SK-N-SH treated with all-trans-retinoic acid at 6 μM for 48 hours (cell line): ENCODE measurements at regions not wholly inside any gene's neighbourhood (a gene's known extent, or its start where the extent isn't known, plus 50 kb on each side); places are given as distances from the start of the nearest gene placed in this dataset.

Experiments
- ARNTL ChIP-seq: fragments of 450-650 bp; formaldehyde crosslinking; IDR thresholded peaks from 2 replicates; pipeline ENCODE4 v1.5.0; 2020; ENCODE audit warnings: low read depth, mild to moderate bottlenecking, moderate library complexity, borderline replicate concordance
- BACH2 ChIP-seq: fragments of 250-450 bp; sonication (Bioruptor Pico); IDR thresholded peaks from 2 replicates; pipeline ENCODE4 v1.9.0; 2021; ENCODE audit warnings: mild to moderate bottlenecking, borderline replicate concordance
- CSDC2 ChIP-seq: fragments of 250-450 bp; sonication (Bioruptor Pico); IDR thresholded peaks from 2 replicates; pipeline ENCODE4 v1.5.0; 2020; ENCODE audit warnings: mild to moderate bottlenecking, moderate library complexity
- PPARA ChIP-seq: fragments of 250-450 bp; sonication (Bioruptor Pico); IDR thresholded peaks from 2 replicates; pipeline ENCODE4 v1.5.0; 2020; ENCODE audit warnings: mild to moderate bottlenecking, borderline replicate concordance
- RARB ChIP-seq: fragments of 250-450 bp; sonication (Bioruptor Pico); IDR thresholded peaks from 2 replicates; pipeline ENCODE4 v1.8.0; 2021; ENCODE audit warnings: mild to moderate bottlenecking, moderate library complexity
- TOX ChIP-seq: fragments of 250-450 bp; sonication (Bioruptor Pico); IDR thresholded peaks from 2 replicates; pipeline ENCODE4 v1.8.0; 2021; ENCODE audit warnings: mild to moderate bottlenecking, moderate library complexity, borderline replicate concordance
- ZFP30 ChIP-seq: fragments of 450-650 bp; formaldehyde crosslinking; IDR thresholded peaks from 2 replicates; pipeline ENCODE4 v1.5.0; 2022; ENCODE audit warnings: mild to moderate bottlenecking, moderate library complexity
- TF ChIP-seq, protein P1 (sequence below): fragments of 250-450 bp; sonication (Bioruptor Pico); IDR thresholded peaks from 2 replicates; pipeline ENCODE4 v1.5.1; 2021; ENCODE audit warnings: mild to moderate bottlenecking, moderate library complexity
- TF ChIP-seq, protein P2 (sequence below): fragments of 250-450 bp; sonication (Bioruptor Pico); IDR thresholded peaks from 2 replicates; pipeline ENCODE4 v1.5.1; 2020; ENCODE audit warnings: low read depth, mild to moderate bottlenecking, moderate library complexity
- TF ChIP-seq, protein P3 (sequence below): fragments of 250-450 bp; sonication (Bioruptor Pico); IDR thresholded peaks from 2 replicates; pipeline ENCODE4 v1.5.0; 2020; ENCODE audit warnings: mild to moderate bottlenecking, moderate library complexity

- TF ChIP-seq, protein P1, sequence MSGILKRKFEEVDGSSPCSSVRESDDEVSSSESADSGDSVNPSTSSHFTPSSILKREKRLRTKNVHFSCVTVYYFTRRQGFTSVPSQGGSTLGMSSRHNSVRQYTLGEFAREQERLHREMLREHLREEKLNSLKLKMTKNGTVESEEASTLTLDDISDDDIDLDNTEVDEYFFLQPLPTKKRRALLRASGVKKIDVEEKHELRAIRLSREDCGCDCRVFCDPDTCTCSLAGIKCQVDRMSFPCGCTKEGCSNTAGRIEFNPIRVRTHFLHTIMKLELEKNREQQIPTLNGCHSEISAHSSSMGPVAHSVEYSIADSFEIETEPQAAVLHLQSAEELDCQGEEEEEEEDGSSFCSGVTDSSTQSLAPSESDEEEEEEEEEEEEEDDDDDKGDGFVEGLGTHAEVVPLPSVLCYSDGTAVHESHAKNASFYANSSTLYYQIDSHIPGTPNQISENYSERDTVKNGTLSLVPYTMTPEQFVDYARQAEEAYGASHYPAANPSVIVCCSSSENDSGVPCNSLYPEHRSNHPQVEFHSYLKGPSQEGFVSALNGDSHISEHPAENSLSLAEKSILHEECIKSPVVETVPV = no peak
- TF ChIP-seq ZFP30 = no peak
- no peak for TF ChIP-seq ARNTL
- TF ChIP-seq PPARA (CRISPR knock-in tag) = no peak
- TF ChIP-seq, protein P2, sequence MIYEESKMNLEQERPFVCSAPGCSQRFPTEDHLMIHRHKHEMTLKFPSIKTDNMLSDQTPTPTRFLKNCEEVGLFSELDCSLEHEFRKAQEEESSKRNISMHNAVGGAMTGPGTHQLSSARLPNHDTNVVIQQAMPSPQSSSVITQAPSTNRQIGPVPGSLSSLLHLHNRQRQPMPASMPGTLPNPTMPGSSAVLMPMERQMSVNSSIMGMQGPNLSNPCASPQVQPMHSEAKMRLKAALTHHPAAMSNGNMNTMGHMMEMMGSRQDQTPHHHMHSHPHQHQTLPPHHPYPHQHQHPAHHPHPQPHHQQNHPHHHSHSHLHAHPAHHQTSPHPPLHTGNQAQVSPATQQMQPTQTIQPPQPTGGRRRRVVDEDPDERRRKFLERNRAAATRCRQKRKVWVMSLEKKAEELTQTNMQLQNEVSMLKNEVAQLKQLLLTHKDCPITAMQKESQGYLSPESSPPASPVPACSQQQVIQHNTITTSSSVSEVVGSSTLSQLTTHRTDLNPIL = no peak
- no peak for TF ChIP-seq RARB (CRISPR knock-in tag)
- TF ChIP-seq BACH2 (CRISPR knock-in tag) = no peak
- TF ChIP-seq, protein P3, sequence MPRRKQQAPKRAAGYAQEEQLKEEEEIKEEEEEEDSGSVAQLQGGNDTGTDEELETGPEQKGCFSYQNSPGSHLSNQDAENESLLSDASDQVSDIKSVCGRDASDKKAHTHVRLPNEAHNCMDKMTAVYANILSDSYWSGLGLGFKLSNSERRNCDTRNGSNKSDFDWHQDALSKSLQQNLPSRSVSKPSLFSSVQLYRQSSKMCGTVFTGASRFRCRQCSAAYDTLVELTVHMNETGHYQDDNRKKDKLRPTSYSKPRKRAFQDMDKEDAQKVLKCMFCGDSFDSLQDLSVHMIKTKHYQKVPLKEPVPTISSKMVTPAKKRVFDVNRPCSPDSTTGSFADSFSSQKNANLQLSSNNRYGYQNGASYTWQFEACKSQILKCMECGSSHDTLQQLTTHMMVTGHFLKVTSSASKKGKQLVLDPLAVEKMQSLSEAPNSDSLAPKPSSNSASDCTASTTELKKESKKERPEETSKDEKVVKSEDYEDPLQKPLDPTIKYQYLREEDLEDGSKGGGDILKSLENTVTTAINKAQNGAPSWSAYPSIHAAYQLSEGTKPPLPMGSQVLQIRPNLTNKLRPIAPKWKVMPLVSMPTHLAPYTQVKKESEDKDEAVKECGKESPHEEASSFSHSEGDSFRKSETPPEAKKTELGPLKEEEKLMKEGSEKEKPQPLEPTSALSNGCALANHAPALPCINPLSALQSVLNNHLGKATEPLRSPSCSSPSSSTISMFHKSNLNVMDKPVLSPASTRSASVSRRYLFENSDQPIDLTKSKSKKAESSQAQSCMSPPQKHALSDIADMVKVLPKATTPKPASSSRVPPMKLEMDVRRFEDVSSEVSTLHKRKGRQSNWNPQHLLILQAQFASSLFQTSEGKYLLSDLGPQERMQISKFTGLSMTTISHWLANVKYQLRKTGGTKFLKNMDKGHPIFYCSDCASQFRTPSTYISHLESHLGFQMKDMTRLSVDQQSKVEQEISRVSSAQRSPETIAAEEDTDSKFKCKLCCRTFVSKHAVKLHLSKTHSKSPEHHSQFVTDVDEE (CRISPR knock-in tag) = no peak
- TF ChIP-seq CSDC2 (CRISPR knock-in tag) = no peak
- no peak for TF ChIP-seq TOX (CRISPR knock-in tag)
Observed at GRCh38 chr13:75071395-75071794, 410.6 kb downstream of the TBC1D4 start.
